Activated T-cell treated with anti-CD3 and anti-CD28 coated beads, Interleukin-2, amount 50 U/mL, for 4 hours (primary cell): ENCODE measurements at regions not wholly inside any gene's neighbourhood (a gene's known extent, or its start where the extent isn't known, plus 50 kb on each side); places are given as distances from the start of the nearest gene placed in this dataset.

ENCODE experiments used
- ATAC-seq, 2 donors: fragments of 200-7000 bp; cut with Tn5 transposase; one replicate each; pipeline ENCODE4 v1.10.0; 2021
- DNase-seq: peaks from one replicate; pipeline ENCODE4 v3.0.0-alpha.2; 2020
- H3K27me3 Mint-ChIP-seq: one replicate; pipeline ENCODE4 v1.8.0; 2021; ENCODE audit warnings: low read depth, mixed read lengths
- H3K36me3 Mint-ChIP-seq: one replicate; pipeline ENCODE4 v1.8.0; 2022; ENCODE audit warnings: mixed read lengths; ENCODE audit not compliant: insufficient read depth
- H3K4me1 Mint-ChIP-seq: one replicate; pipeline ENCODE4 v1.8.0; 2021; ENCODE audit warnings: low read depth, mixed read lengths
- H3K4me3 Mint-ChIP-seq: one replicate; pipeline ENCODE4 v1.8.0; 2021; ENCODE audit warnings: mild to moderate bottlenecking, moderate library complexity, mixed read lengths
- H3K9me3 Mint-ChIP-seq: one replicate; pipeline ENCODE4 v1.8.0; 2021; ENCODE audit warnings: mixed read lengths

- Mint-ChIP-seq H3K4me3 (no peak overlapping the region), H3K9me3 (peaks cover 3% of the 10 kb centered on the region), H3K36me3 (no peaks in the 10 kb centered on the region), H3K27me3 (no peaks in the 10 kb centered on the region), H3K4me1 (no peaks in the 10 kb centered on the region)
- no peak for ATAC-seq
- no peak for DNase-seq
Measured at GRCh38 chr15:96733721-96734120, 403.2 kb downstream of the NR2F2 start.

- no peak for DNase-seq
- no peaks in the 10 kb centered on the region for H3K36me3 Mint-ChIP-seq
- H3K9me3 Mint-ChIP-seq = peaks cover 3% of the 10 kb centered on the region
- H3K4me1 Mint-ChIP-seq = no peaks in the 10 kb centered on the region
- no peaks in the 10 kb centered on the region for H3K27me3 Mint-ChIP-seq
- no peak for ATAC-seq
- no peak overlapping the region for H3K4me3 Mint-ChIP-seq
Measured at GRCh38 chr15:96735632-96736240, 405.2 kb downstream of the NR2F2 start.

DNA sequence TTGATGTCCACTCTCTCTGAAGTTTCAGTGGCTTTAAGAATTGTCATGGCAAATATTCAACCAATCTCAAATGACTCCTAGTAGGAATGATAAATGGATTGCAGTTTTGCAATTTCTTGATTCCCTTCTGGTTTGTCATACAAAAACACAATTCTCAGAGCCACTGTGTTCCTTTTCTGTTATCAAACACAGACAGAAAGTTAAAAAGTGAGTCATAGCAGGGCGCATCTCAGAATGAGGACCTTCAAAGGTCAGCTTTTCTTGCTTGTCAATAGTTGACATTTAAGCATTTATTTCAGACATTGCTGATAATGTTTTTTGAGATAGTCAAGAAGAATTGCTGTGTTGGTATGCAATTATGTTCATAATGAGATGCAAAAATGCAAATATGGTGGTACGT, 405.9 kb downstream of the NR2F2 start:
- Mint-ChIP-seq H3K4me1 (no peaks in the 10 kb centered on the region), H3K4me3 (no peak overlapping the region)
- DNase-seq = no peak

GRCh38 chr15:96737408-96737807, 406.9 kb downstream of the NR2F2 start:
- H3K36me3 Mint-ChIP-seq = no peaks in the 10 kb centered on the region
- no peaks in the 10 kb centered on the region for H3K4me1 Mint-ChIP-seq
- no peak overlapping the region for H3K4me3 Mint-ChIP-seq
- ATAC-seq (no peak), DNase-seq (no peak)
- no peaks in the 10 kb centered on the region for H3K9me3 Mint-ChIP-seq
- H3K27me3 Mint-ChIP-seq = no peaks in the 10 kb centered on the region

More for the DNA sequence above, 405.9 kb downstream of the NR2F2 start:
- peaks cover 3% of the 10 kb centered on the region for H3K9me3 Mint-ChIP-seq
- no peaks in the 10 kb centered on the region for H3K27me3 Mint-ChIP-seq
- no peak for ATAC-seq
- no peaks in the 10 kb centered on the region for H3K36me3 Mint-ChIP-seq

GRCh38 chr15:96746665-96747064, 416.2 kb downstream of the NR2F2 start:
- no peaks in the 10 kb centered on the region for H3K36me3 Mint-ChIP-seq

DNA sequence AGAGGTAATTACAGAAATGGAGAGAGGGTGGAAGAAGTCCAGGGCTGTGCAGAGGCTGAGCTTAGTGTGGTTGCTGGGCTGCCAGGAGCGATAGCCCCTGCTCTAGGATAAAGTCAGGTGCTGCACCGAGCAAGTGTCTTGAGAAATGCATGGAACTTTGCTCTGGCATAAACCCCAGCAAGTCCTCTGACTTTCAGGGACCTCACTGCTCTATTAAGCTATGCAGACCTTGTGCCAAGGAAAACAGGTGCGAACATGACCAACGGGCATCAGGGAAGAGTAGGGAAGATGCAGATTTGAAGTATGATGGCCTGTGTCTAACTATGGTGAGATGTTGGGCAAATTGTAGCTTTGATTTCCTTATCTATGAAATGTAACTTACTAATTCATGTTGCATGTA, 416.8 kb downstream of the NR2F2 start:
- H3K4me3 Mint-ChIP-seq = no peak overlapping the region
- H3K27me3 Mint-ChIP-seq = no peaks in the 10 kb centered on the region
- peaks cover 3% of the 10 kb centered on the region for H3K9me3 Mint-ChIP-seq
- ATAC-seq (no peak), DNase-seq (no peak)
- no peaks in the 10 kb centered on the region for H3K36me3 Mint-ChIP-seq
- no peaks in the 10 kb centered on the region for H3K4me1 Mint-ChIP-seq

More at GRCh38 chr15:96746665-96747064, 416.2 kb downstream of the NR2F2 start:
- Mint-ChIP-seq H3K4me3 (no peak overlapping the region), H3K9me3 (peaks cover 3% of the 10 kb centered on the region), H3K27me3 (no peaks in the 10 kb centered on the region), H3K4me1 (no peaks in the 10 kb centered on the region)
- DNase-seq = no peak
- no peak for ATAC-seq

DNA sequence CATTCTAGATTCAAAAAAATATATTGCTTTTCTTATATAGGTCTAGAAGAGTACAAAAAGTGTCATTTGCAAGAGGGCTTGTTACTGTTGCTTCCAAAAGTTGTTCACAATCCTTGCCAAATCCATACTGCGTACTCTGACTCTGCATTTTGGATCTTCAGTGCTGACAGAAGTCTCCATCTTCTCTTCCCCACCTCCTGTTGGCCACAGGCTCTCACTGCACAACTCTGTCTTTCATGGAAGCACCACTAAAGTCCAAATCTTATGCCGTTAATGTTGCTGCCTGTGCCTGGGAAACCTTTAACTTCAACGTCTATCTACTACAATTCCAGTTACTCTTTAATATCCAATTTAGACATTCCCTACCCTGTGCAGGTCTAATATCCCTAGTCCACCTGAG, 419.9 kb downstream of the NR2F2 start:
- no peaks in the 10 kb centered on the region for H3K36me3 Mint-ChIP-seq

DNA sequence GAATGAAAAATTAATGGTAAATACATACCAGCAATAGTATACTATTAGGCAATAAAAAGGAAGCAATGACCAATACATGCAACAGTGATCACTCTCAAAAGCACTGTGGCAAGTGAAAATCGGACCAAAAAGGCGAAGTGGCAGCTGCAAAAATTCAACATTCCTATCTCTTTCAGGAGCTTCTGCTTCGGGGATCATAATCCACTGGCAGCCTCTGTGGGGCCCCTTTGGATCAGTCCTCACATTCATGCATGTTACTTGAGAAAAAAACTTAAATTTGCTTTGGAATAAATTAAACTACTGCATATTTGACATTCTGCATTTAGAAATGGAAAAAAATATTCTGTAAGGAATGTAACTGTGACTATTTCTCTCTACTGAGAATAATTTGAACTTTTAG, 425.6 kb downstream of the NR2F2 start:
- H3K4me1 Mint-ChIP-seq = no peaks in the 10 kb centered on the region
- no peaks in the 10 kb centered on the region for H3K27me3 Mint-ChIP-seq
- no peaks in the 10 kb centered on the region for H3K9me3 Mint-ChIP-seq

More for the DNA sequence above, 419.9 kb downstream of the NR2F2 start:
- Mint-ChIP-seq H3K4me1 (no peaks in the 10 kb centered on the region), H3K27me3 (no peaks in the 10 kb centered on the region), H3K9me3 (peaks cover 3% of the 10 kb centered on the region), H3K4me3 (no peak overlapping the region)
- DNase-seq = no peak
- no peak for ATAC-seq

GRCh38 chr15:96756656-96757055, 426.2 kb downstream of the NR2F2 start:
- Mint-ChIP-seq H3K27me3 (no peaks in the 10 kb centered on the region), H3K4me1 (no peaks in the 10 kb centered on the region), H3K9me3 (no peaks in the 10 kb centered on the region), H3K4me3 (no peak overlapping the region), H3K36me3 (no peaks in the 10 kb centered on the region)
- ATAC-seq (no peak), DNase-seq (no peak)

More for the DNA sequence above, 425.6 kb downstream of the NR2F2 start:
- Mint-ChIP-seq H3K36me3 (no peaks in the 10 kb centered on the region), H3K4me3 (no peak overlapping the region)
- DNase-seq (no peak), ATAC-seq (no peak)

GRCh38 chr15:96762566-96762965, 432.1 kb downstream of the NR2F2 start:
- Mint-ChIP-seq H3K4me1 (no peaks in the 10 kb centered on the region), H3K9me3 (no peaks in the 10 kb centered on the region), H3K36me3 (no peaks in the 10 kb centered on the region), H3K4me3 (no peak overlapping the region), H3K27me3 (no peaks in the 10 kb centered on the region)
- DNase-seq (no peak), ATAC-seq (no peak)

DNA sequence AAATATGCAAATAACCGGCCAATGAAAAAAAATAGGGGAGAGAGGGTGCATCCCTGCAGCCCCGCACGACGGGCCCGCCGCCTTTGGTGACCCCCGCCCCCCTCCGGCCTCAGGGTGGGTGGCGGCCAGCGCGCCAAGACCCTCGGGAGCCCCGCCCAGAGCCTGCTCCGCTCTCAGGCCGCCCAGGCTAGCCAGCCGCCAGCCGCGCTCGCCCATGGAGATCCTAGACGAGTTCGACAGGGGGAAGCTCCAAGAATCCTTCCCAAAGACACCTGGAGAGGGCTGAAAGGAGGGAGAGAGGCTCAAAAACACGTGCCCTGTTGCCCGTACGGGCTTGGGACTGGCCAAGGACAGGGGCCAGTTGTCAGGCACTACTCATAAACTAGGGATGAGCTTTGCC, 434.0 kb downstream of the NR2F2 start:
- H3K4me1 Mint-ChIP-seq = no peaks in the 10 kb centered on the region
- no peak overlapping the region for H3K4me3 Mint-ChIP-seq
- no peaks in the 10 kb centered on the region for H3K27me3 Mint-ChIP-seq
- H3K9me3 Mint-ChIP-seq = no peaks in the 10 kb centered on the region
- ATAC-seq (no peak), DNase-seq (no peak)
- no peaks in the 10 kb centered on the region for H3K36me3 Mint-ChIP-seq

- Mint-ChIP-seq H3K27me3 (no peaks in the 10 kb centered on the region), H3K4me3 (no peak overlapping the region), H3K36me3 (no peaks in the 10 kb centered on the region), H3K9me3 (no peaks in the 10 kb centered on the region), H3K4me1 (no peaks in the 10 kb centered on the region)
- DNase-seq (no peak), ATAC-seq (no peak)
Measured at GRCh38 chr15:96764946-96765345, 434.4 kb downstream of the NR2F2 start.

- DNase-seq = no peak
- Mint-ChIP-seq H3K4me3 (no peak overlapping the region), H3K4me1 (no peaks in the 10 kb centered on the region), H3K36me3 (no peaks in the 10 kb centered on the region), H3K27me3 (no peaks in the 10 kb centered on the region), H3K9me3 (no peaks in the 10 kb centered on the region)
- no peak for ATAC-seq
Measured at GRCh38 chr15:96766366-96766765, 435.9 kb downstream of the NR2F2 start.

- Mint-ChIP-seq H3K36me3 (no peaks in the 10 kb centered on the region), H3K9me3 (no peaks in the 10 kb centered on the region), H3K4me3 (no peak overlapping the region), H3K27me3 (no peaks in the 10 kb centered on the region), H3K4me1 (no peaks in the 10 kb centered on the region)
- DNase-seq (no peak), ATAC-seq (no peak)
Measured at GRCh38 chr15:96767703-96768434, 437.4 kb downstream of the NR2F2 start.

GRCh38 chr15:96768435-96768789, 437.9 kb downstream of the NR2F2 start:
- no peaks in the 10 kb centered on the region for H3K9me3 Mint-ChIP-seq
- H3K27me3 Mint-ChIP-seq = no peaks in the 10 kb centered on the region
- H3K4me1 Mint-ChIP-seq = no peaks in the 10 kb centered on the region
- no peaks in the 10 kb centered on the region for H3K36me3 Mint-ChIP-seq
- DNase-seq (no peak), ATAC-seq (no peak)
- no peak overlapping the region for H3K4me3 Mint-ChIP-seq
